ENCODE measurements at regions not wholly inside any gene's neighbourhood (a gene's known extent, or its start where the extent isn't known, plus 50 kb on each side); places are given as distances from the start of the nearest gene placed in this dataset.

GRCh38 chr2:55811048-55811447 is 112.5 kb downstream of the EFEMP1 start:
- H3K27ac ChIP-seq (ENCODE audit: insufficient read depth, low read length), result no peak overlapping the region
- H2AFZ ChIP-seq (replicated peaks; ENCODE audit: low read length, poor library complexity), result no peak overlapping the region
- in situ Hi-C loops (cut with MboI; ENCODE audit: low sequenced_read_pairs), result no loop called here

More at GRCh38 chr2:55811048-55811447, 112.5 kb downstream of the EFEMP1 start:
- H3K36me3 ChIP-seq (ENCODE audit: control insufficient read depth, insufficient read depth, low read length), result no peaks in the 10 kb centered on the region
- H3K14ac ChIP-seq (replicated peaks; ENCODE audit: low read depth, low read length), result 0 out of 2 replicates have a peak overlapping the region, but pooled peaks have one; percentile 37
- H3K4me1 ChIP-seq (ENCODE audit: control insufficient read depth, insufficient read depth, low read length), result no peaks in the 10 kb centered on the region
- H3K18ac ChIP-seq (ENCODE audit: low read depth, low read length), result peak overlapping the region; percentile 65; the same call in 1 of the 2 replicates
- H3K9me3 ChIP-seq (ENCODE audit: control insufficient read depth, insufficient read depth, low read length), result no peaks in the 10 kb centered on the region
- BruUV-seq (replicated peaks), result no TSS peak
- H3K79me1 ChIP-seq (ENCODE audit: low read depth in 1 of 2, low read length in 2 of 2), result no peaks in the 10 kb centered on the region
- no peak overlapping the region for H4K8ac ChIP-seq (ENCODE audit: low read depth in 2 of 2, low read length in 2 of 2)
- no peak overlapping the region for H3K56ac ChIP-seq (ENCODE audit: extremely low read depth, insufficient read depth, low read length)
- no peak overlapping the region for H3K4ac ChIP-seq (ENCODE audit: low read depth, low read length)
- H2BK120ac ChIP-seq (ENCODE audit: low read depth, low read length), result peak overlapping the region; percentile 64; the same call in 1 of the 2 replicates
- H2AK9ac ChIP-seq (replicated peaks; ENCODE audit: low read depth, low read length, poor library complexity), result no peak overlapping the region
- H4K20me1 ChIP-seq (ENCODE audit: insufficient read depth, low read length), result no peaks in the 10 kb centered on the region
- ATAC-seq (ENCODE audit: low read depth), result no peak
- POLR2A ChIA-PET (ENCODE audit: unreplicated experiment), result no interaction called here
- CTCF ChIA-PET, result no interaction called here
- H3K27me3 ChIP-seq (ENCODE audit: control insufficient read depth, insufficient read depth, low read length), result no peaks in the 10 kb centered on the region
- H3K9me1 ChIP-seq (ENCODE audit: insufficient read depth, low read length), result 0 out of 2 replicates have a peak, but pooled peaks cover 3% of the 10 kb centered on the region
- H2AK5ac ChIP-seq (ENCODE audit: low read depth, low read length), result peak overlapping the region; percentile 2; the same call in 1 of the 2 replicates
- peak overlapping the region; percentile 51 for H2BK20ac ChIP-seq (ENCODE audit: low read depth, low read length)
- H2BK5ac ChIP-seq (ENCODE audit: low read depth, low read length, poor library complexity, severe bottlenecking), result no peak overlapping the region
- intact Hi-C loops (cut with micrococcal nuclease) (no loop called here), dilution Hi-C loops (cut with HindIII; ENCODE audit: low sequenced_read_pairs, unreplicated experiment) (no loop called here)
- TF ChIP-seq RFX5 (IDR thresholded peaks at IDR 0.05; ENCODE audit: low read depth, low read length) (no peak), MXI1 (IDR thresholded peaks at IDR 0.05; ENCODE audit: borderline replicate concordance, low read depth, low read length) (no peak), FOS (IDR thresholded peaks at IDR 0.05; ENCODE audit: low read depth, low read length) (peak; percentile 19; the same call in 1 of the 2 replicates)
- H3K9ac ChIP-seq (ENCODE audit: low read depth, low read length), result no peak overlapping the region
- no peak overlapping the region for H2BK15ac ChIP-seq (ENCODE audit: low read depth, low read length)
- H3K4me2 ChIP-seq (ENCODE audit: low read depth, low read length), result no peak overlapping the region
- no peak for DNase-seq
- peak overlapping the region; percentile 13; the same call in 1 of the 2 replicates for H4K91ac ChIP-seq (ENCODE audit: insufficient read depth, low read depth, low read length)
- no peak overlapping the region for H3K23ac ChIP-seq (ENCODE audit: low read depth, low read length)
- no peak overlapping the region for H4K5ac ChIP-seq (ENCODE audit: low read depth, low read length)
- H3K4me3 ChIP-seq (ENCODE audit: insufficient read depth, low read depth, low read length), result no peak overlapping the region

All from IMR-90 (cell line).